ENCODE measurements at regions not wholly inside any gene's neighbourhood (a gene's known extent, or its start where the extent isn't known, plus 50 kb on each side); places are given as distances from the start of the nearest gene placed in this dataset.
A peak's percentile ranks its signal among the peaks of the same experiment; 100 is the strongest.

- no peak overlapping the region for H3K4me3 ChIP-seq (ENCODE audit: insufficient read depth, low read depth, low read length)
- H2BK5ac ChIP-seq (ENCODE audit: low read depth, low read length, poor library complexity, severe bottlenecking) = no peak overlapping the region
- H2AK5ac ChIP-seq (ENCODE audit: low read depth, low read length) = no peak overlapping the region
- H3K36me3 ChIP-seq (ENCODE audit: control insufficient read depth, insufficient read depth, low read length) = no peaks in the 10 kb centered on the region
- H3K56ac ChIP-seq (ENCODE audit: extremely low read depth, insufficient read depth, low read length) = no peak overlapping the region
- no peak overlapping the region for H2BK20ac ChIP-seq (ENCODE audit: low read depth, low read length)
- H3K9me3 ChIP-seq (ENCODE audit: control insufficient read depth, insufficient read depth, low read length) = no peaks in the 10 kb centered on the region
- H4K8ac ChIP-seq (ENCODE audit: low read depth in 2 of 2, low read length in 2 of 2) = no peak overlapping the region
- H3K9ac ChIP-seq (ENCODE audit: low read depth, low read length) = no peak overlapping the region
- intact Hi-C loops (cut with micrococcal nuclease) = no loop called here
- no peak overlapping the region for H4K91ac ChIP-seq (ENCODE audit: insufficient read depth, low read depth, low read length)
- H2AK9ac ChIP-seq (replicated peaks; ENCODE audit: low read depth, low read length, poor library complexity) = no peak overlapping the region
- POLR2A ChIA-PET (ENCODE audit: unreplicated experiment) = interaction anchor here (0.5 kb wide), 1 partner anchor 1221 kb away, joined by 3 read pairs; the partner anchor contains the start of gene HSPA13
- no peak overlapping the region for H3K4me2 ChIP-seq (ENCODE audit: low read depth, low read length)
- 0 out of 2 replicates have a peak, but pooled peaks cover 2% of the 10 kb centered on the region for H3K4me1 ChIP-seq (ENCODE audit: control insufficient read depth, insufficient read depth, low read length)
- dilution Hi-C loops (cut with HindIII; ENCODE audit: low sequenced_read_pairs, unreplicated experiment) = no loop called here
- H2BK120ac ChIP-seq (ENCODE audit: low read depth, low read length) = no peak overlapping the region
- TF ChIP-seq FOS (IDR thresholded peaks at IDR 0.05; ENCODE audit: low read depth, low read length) (no peak), MXI1 (IDR thresholded peaks at IDR 0.05; ENCODE audit: borderline replicate concordance, low read depth, low read length) (no peak), MAFK (IDR thresholded peaks at IDR 0.05; ENCODE audit: low read depth, low read length) (no peak), CEBPB (IDR thresholded peaks at IDR 0.05; ENCODE audit: low read depth, low read length) (no peak), POLR2A (IDR thresholded peaks at IDR 0.05; ENCODE audit: low read depth, low read length) (no peak), CTCF (conservative IDR thresholded peaks at IDR 0.05; ENCODE audit: low read depth, low read length) (no peak)
- TF ChIP-seq, protein P1, sequence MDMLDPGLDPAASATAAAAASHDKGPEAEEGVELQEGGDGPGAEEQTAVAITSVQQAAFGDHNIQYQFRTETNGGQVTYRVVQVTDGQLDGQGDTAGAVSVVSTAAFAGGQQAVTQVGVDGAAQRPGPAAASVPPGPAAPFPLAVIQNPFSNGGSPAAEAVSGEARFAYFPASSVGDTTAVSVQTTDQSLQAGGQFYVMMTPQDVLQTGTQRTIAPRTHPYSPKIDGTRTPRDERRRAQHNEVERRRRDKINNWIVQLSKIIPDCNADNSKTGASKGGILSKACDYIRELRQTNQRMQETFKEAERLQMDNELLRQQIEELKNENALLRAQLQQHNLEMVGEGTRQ (IDR thresholded peaks at IDR 0.05; ENCODE audit: low read depth, low read length) = no peak
- CTCF ChIA-PET = no interaction called here
- H3K27me3 ChIP-seq (ENCODE audit: control insufficient read depth, insufficient read depth, low read length) = no peaks in the 10 kb centered on the region
- H3K79me1 ChIP-seq (ENCODE audit: low read depth in 1 of 2, low read length in 2 of 2) = no peaks in the 10 kb centered on the region
- DNase-seq (peak; percentile 32), ATAC-seq (ENCODE audit: low read depth) (peak; percentile 29; the same call in 1 of the 2 replicates)
- no peak overlapping the region for H2AFZ ChIP-seq (replicated peaks; ENCODE audit: low read length, poor library complexity)
- H2BK15ac ChIP-seq (ENCODE audit: low read depth, low read length) = no peak overlapping the region
- no peak overlapping the region for H3K18ac ChIP-seq (ENCODE audit: low read depth, low read length)
- no peak overlapping the region for H3K27ac ChIP-seq (ENCODE audit: insufficient read depth, low read length)
- in situ Hi-C loops (cut with MboI; ENCODE audit: low sequenced_read_pairs) = no loop called here
- no TSS peak for BruUV-seq (replicated peaks)
- no peak overlapping the region for H4K5ac ChIP-seq (ENCODE audit: low read depth, low read length)
- no peak overlapping the region for H3K14ac ChIP-seq (replicated peaks; ENCODE audit: low read depth, low read length)
- no peaks in the 10 kb centered on the region for H4K20me1 ChIP-seq (ENCODE audit: insufficient read depth, low read length)
- no CpG with 5 or more reads among the region's 2 CpGs for WGBS, 2 experiments (ENCODE audit: extremely low coverage in 2 of 2, insufficient read length in 1 of 2)
- H3K4ac ChIP-seq (ENCODE audit: low read depth, low read length) = no peak overlapping the region
- no peak overlapping the region for H3K23ac ChIP-seq (ENCODE audit: low read depth, low read length)
- no peaks in the 10 kb centered on the region for H3K9me1 ChIP-seq (ENCODE audit: insufficient read depth, low read length)
Measured at GRCh38 chr21:15604413-15604812, 125.4 kb upstream of the USP25 start.

Measured in IMR-90 (cell line).